Neural progenitor cell (in vitro differentiated cells): ENCODE measurements at regions not wholly inside any gene's neighbourhood (a gene's known extent, or its start where the extent isn't known, plus 50 kb on each side); places are given as distances from the start of the nearest gene placed in this dataset.
A peak's percentile ranks its signal among the peaks of the same experiment; 100 is the strongest.

Experiments
- EZH2 ChIP-seq: fragments of 200-600 bp; sonication (generic); IDR thresholded peaks from 2 replicates; pipeline ENCODE4 v1.6.1; 2017; ENCODE audit warnings: antibody characterized with exemption, mild to moderate bottlenecking, moderate library complexity
- EZH2phosphoT487 ChIP-seq: fragments of 200-600 bp; sonication (generic); IDR thresholded peaks from 2 replicates; pipeline ENCODE4 v1.6.1; 2017; ENCODE audit warnings: antibody characterized with exemption
- TF ChIP-seq, protein P1 (sequence below): fragments of 200-600 bp; sonication (generic); IDR thresholded peaks from 2 replicates; pipeline ENCODE4 v1.5.1; 2017; ENCODE audit warnings: antibody characterized with exemption, mild to moderate bottlenecking

DNA sequence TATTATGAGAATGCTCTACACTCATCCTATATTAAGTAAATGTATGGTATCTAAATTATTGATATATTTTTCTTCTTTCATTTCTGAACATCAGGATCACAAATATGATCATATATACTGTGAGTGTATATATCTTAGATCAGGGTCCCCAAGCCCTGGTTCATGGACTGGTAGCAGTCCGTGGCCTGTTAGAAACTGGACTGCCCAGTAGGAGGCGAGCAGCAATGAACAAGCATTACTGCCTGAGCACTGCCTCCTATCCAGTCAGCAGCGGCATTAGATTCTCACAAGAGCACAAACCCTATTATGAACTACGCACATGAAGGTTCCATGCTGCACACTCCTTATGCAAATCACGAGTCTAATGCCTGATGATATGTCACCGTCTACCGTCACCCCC lies 1247.1 kb upstream of the NXPH2 start:
- TF ChIP-seq, protein P1, sequence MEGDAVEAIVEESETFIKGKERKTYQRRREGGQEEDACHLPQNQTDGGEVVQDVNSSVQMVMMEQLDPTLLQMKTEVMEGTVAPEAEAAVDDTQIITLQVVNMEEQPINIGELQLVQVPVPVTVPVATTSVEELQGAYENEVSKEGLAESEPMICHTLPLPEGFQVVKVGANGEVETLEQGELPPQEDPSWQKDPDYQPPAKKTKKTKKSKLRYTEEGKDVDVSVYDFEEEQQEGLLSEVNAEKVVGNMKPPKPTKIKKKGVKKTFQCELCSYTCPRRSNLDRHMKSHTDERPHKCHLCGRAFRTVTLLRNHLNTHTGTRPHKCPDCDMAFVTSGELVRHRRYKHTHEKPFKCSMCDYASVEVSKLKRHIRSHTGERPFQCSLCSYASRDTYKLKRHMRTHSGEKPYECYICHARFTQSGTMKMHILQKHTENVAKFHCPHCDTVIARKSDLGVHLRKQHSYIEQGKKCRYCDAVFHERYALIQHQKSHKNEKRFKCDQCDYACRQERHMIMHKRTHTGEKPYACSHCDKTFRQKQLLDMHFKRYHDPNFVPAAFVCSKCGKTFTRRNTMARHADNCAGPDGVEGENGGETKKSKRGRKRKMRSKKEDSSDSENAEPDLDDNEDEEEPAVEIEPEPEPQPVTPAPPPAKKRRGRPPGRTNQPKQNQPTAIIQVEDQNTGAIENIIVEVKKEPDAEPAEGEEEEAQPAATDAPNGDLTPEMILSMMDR = peak; percentile 28
- TF ChIP-seq EZH2 = no peak
- TF ChIP-seq EZH2phosphoT487 = no peak
